IPS-NIHi7 (cell line): ENCODE measurements at regions not wholly inside any gene's neighbourhood (a gene's known extent, or its start where the extent isn't known, plus 50 kb on each side); places are given as distances from the start of the nearest gene placed in this dataset.
"Not testable (repeated sequence)": the region's sequence is repeated elsewhere in the genome, so short reads cannot be mapped to it uniquely, and the experiment has no call there.

ENCODE experiments used
- DNase-seq: peaks from one replicate; pipeline ENCODE4 v3.0.0; 2012; ENCODE audit warnings: mixed read lengths; ENCODE audit errors: extremely low spot score

GRCh38 chr7:1341361-1342089, 108.9 kb downstream of the UNCX start:
- DNase-seq, result no peak

GRCh38 chr7:1342090-1342640, 109.5 kb downstream of the UNCX start:
- DNase-seq, result no peak

GRCh38 chr7:1343551-1343950, 110.9 kb downstream of the UNCX start:
- no peak for DNase-seq

- no peak for DNase-seq
Observed at GRCh38 chr7:1344421-1344820, 111.7 kb downstream of the UNCX start.

- DNase-seq, result no peak
Observed at GRCh38 chr7:1344981-1345701, 112.5 kb downstream of the UNCX start.

GRCh38 chr7:1345796-1346755, 113.2 kb downstream of the MICALL2 start:
- no peak for DNase-seq

- no peak for DNase-seq
Observed at GRCh38 chr7:1346851-1347250, 112.4 kb downstream of the MICALL2 start.

GRCh38 chr7:1348096-1348822, 111.0 kb downstream of the MICALL2 start:
- DNase-seq, result no peak

GRCh38 chr7:1348823-1349335, 110.4 kb downstream of the MICALL2 start:
- no peak for DNase-seq

- no peak for DNase-seq
Observed at GRCh38 chr7:1349351-1349761, 109.9 kb downstream of the MICALL2 start.

- DNase-seq, result no peak
Observed at GRCh38 chr7:1351881-1352625, 107.2 kb downstream of the MICALL2 start.

- DNase-seq, result no peak
Observed at GRCh38 chr7:1352656-1353271, 106.5 kb downstream of the MICALL2 start.

GRCh38 chr7:1354661-1355567, 104.4 kb downstream of the MICALL2 start:
- DNase-seq, result no peak

- no peak for DNase-seq
Observed at GRCh38 chr7:1355568-1356340, 103.5 kb downstream of the MICALL2 start.

- not testable (repeated sequence) for DNase-seq
Observed at GRCh38 chr7:1356853-1357252, 102.4 kb downstream of the MICALL2 start.

- not testable (repeated sequence) for DNase-seq
Observed at GRCh38 chr7:1357260-1357600, 102.0 kb downstream of the MICALL2 start.

- no peak for DNase-seq
Observed at GRCh38 chr7:1357601-1358271, 101.5 kb downstream of the MICALL2 start.
